Testis (tissue), 2 donors: ENCODE measurements at regions not wholly inside any gene's neighbourhood (a gene's known extent, or its start where the extent isn't known, plus 50 kb on each side); places are given as distances from the start of the nearest gene placed in this dataset.

ENCODE experiments used
- DNase-seq: peaks from one replicate; pipeline ENCODE4 v3.0.0-alpha.2; 2019
- H3K27ac ChIP-seq, 2 donors: fragments of 200-600 bp; sonication (generic); one replicate each; pipeline ENCODE4 v1.5.1; 2019
- H3K27me3 ChIP-seq: fragments of 200-600 bp; sonication (generic); one replicate; pipeline ENCODE4 v1.5.1; 2019
- H3K36me3 ChIP-seq: fragments of 200-600 bp; sonication (generic); one replicate; pipeline ENCODE4 v1.5.1; 2017; ENCODE audit warnings: low read depth; ENCODE audit errors: missing control alignments
- H3K4me1 ChIP-seq: fragments of 200-600 bp; sonication (generic); one replicate; pipeline ENCODE4 v1.5.1; 2019
- H3K4me3 ChIP-seq, 2 donors: fragments of 200-600 bp; sonication (generic); one replicate each; pipeline ENCODE4 v1.5.1; 2017 to 2019
- H3K9me3 ChIP-seq: fragments of 200-600 bp; sonication (generic); one replicate; pipeline ENCODE4 v1.5.1; 2017
- CTCF ChIP-seq, 3 experiments: fragments of 450-650 bp in 2 of 3; fragments of 200-600 bp in 1 of 3; sonication (generic) in 1 of 3; IDR thresholded peaks; one replicate each; pipeline ENCODE4 v1.5.1; 2016 to 2019; ENCODE audit warnings: antibody characterized with exemption in 3 of 3, mild to moderate bottlenecking in 2 of 3, moderate library complexity in 1 of 3
- POLR2A ChIP-seq: fragments of 450-650 bp; IDR thresholded peaks from one replicate; pipeline ENCODE4 v1.6.1; 2017; ENCODE audit warnings: antibody characterized with exemption, mild to moderate bottlenecking, moderate library complexity
- WGBS, 2 donors: methylation state at CpG; one replicate each; pipeline ENCODE4 v1.1.5; 2018; 5-methylcytosine and 5-hydroxymethylcytosine counted together
- intact Hi-C: fragments of 100-400 bp; cut with DNase I; formaldehyde crosslinking; loops from one replicate; pipeline ENCODE4 v1.15.1; 2023; ENCODE audit warnings: low total_unique reads

GRCh38 chr5:100664140-100664539, 129.0 kb downstream of the FAM174A start:
- WGBS, 2 donors, result 81 to 90% methylated on average over 1 of the region's 1 CpG
- TF ChIP-seq CTCF (IDR thresholded peaks at IDR 0.05) (no peak), POLR2A (no peak)
- no peak overlapping the region for H3K4me3 ChIP-seq
- H3K27me3 ChIP-seq, result no peaks in the 10 kb centered on the region
- H3K36me3 ChIP-seq, result no peaks in the 10 kb centered on the region
- H3K4me1 ChIP-seq, result no peaks in the 10 kb centered on the region
- H3K27ac ChIP-seq, result no peak overlapping the region
- H3K9me3 ChIP-seq, result no peaks in the 10 kb centered on the region
- intact Hi-C loops, result no loop called here
- no peak for DNase-seq

- TF ChIP-seq CTCF (IDR thresholded peaks at IDR 0.05) (no peak), POLR2A (no peak)
- H3K27me3 ChIP-seq, result no peaks in the 10 kb centered on the region
- DNase-seq, result no peak
- no peaks in the 10 kb centered on the region for H3K4me1 ChIP-seq
- intact Hi-C loops, result no loop called here
- H3K9me3 ChIP-seq, result no peaks in the 10 kb centered on the region
- H3K4me3 ChIP-seq, result no peak overlapping the region
- H3K36me3 ChIP-seq, result no peaks in the 10 kb centered on the region
- H3K27ac ChIP-seq, result no peak overlapping the region
- 61 to 65% methylated on average over 4 of the region's 4 CpGs for WGBS, 2 donors
These were observed 132.0 kb downstream of the FAM174A start for GRCh38 chr5:100667161-100667630.

GRCh38 chr5:100668511-100668910, 133.3 kb downstream of the FAM174A start:
- TF ChIP-seq CTCF (IDR thresholded peaks at IDR 0.05) (no peak), POLR2A (no peak)
- Histone ChIP-seq H3K4me3 (no peak overlapping the region), H3K9me3 (no peaks in the 10 kb centered on the region), H3K27me3 (no peaks in the 10 kb centered on the region), H3K27ac (no peak overlapping the region), H3K4me1 (no peaks in the 10 kb centered on the region), H3K36me3 (no peaks in the 10 kb centered on the region)
- WGBS, 2 donors, result 81 to 93% methylated on average over 3 of the region's 3 CpGs
- DNase-seq, result no peak
- intact Hi-C loops, result no loop called here

GRCh38 chr5:100676817-100677631, 141.8 kb downstream of the FAM174A start:
- no peaks in the 10 kb centered on the region for H3K4me1 ChIP-seq
- no peak for DNase-seq
- H3K27ac ChIP-seq, result no peak overlapping the region
- intact Hi-C loops, result no loop called here
- 59 to 75% methylated on average over 5 of the region's 5 CpGs for WGBS, 2 donors
- H3K4me3 ChIP-seq, result no peak overlapping the region
- H3K36me3 ChIP-seq, result no peaks in the 10 kb centered on the region
- no peak for TF ChIP-seq POLR2A
- TF ChIP-seq CTCF (IDR thresholded peaks at IDR 0.05), result no peak
- no peaks in the 10 kb centered on the region for H3K27me3 ChIP-seq
- no peaks in the 10 kb centered on the region for H3K9me3 ChIP-seq

DNA sequence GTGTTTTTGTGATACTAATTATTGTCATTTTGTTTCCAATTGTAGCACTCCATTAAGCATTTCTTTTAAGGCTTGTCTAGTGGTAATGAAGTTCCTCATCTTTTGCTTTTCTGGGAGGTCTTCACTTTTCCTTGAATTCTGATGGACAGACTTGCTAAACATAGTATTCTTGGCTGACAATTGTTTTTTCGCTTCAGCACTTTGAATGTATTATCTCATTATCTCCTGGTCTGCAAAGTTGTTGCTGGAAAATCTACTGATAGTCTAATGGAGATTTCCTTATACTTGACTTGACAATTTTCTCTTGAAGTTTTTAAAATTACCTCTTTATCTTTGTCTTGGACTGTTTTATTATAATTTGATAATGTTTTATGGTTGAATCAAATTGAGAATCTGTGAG, 147.5 kb downstream of the FAM174A start:
- TF ChIP-seq CTCF (IDR thresholded peaks at IDR 0.05) (no peak), POLR2A (no peak)
- WGBS, 2 donors, result 89 to 95% methylated on average over 1 of the region's 1 CpG
- DNase-seq, result no peak
- no peak overlapping the region for H3K4me3 ChIP-seq
- H3K4me1 ChIP-seq, result no peaks in the 10 kb centered on the region
- no peak overlapping the region for H3K27ac ChIP-seq
- intact Hi-C loops, result no loop called here
- H3K9me3 ChIP-seq, result no peaks in the 10 kb centered on the region
- no peaks in the 10 kb centered on the region for H3K36me3 ChIP-seq
- H3K27me3 ChIP-seq, result no peaks in the 10 kb centered on the region
